HG03520 (cell line): ENCODE measurements at regions not wholly inside any gene's neighbourhood (a gene's known extent, or its start where the extent isn't known, plus 50 kb on each side); places are given as distances from the start of the nearest gene placed in this dataset.
A peak's percentile ranks its signal among the peaks of the same experiment; 100 is the strongest.
"Not testable (repeated sequence)": the region's sequence is repeated elsewhere in the genome, so short reads cannot be mapped to it uniquely, and the experiment has no call there.

Source experiments
- ATAC-seq: cut with Tn5 transposase; IDR thresholded peaks from one replicate; pipeline ENCODE4 v1.9.1; 2021; ENCODE audit warnings: mild to moderate bottlenecking, moderate library complexity; ENCODE audit not compliant: unreplicated experiment

- no peak for ATAC-seq
Measured at GRCh38 chr7:55299273-55299967, 65.7 kb upstream of the LANCL2 start.

GRCh38 chr7:55303220-55303619, 61.9 kb upstream of the LANCL2 start:
- peak; percentile 49 for ATAC-seq

- ATAC-seq: no peak
Measured at GRCh38 chr7:55304018-55304762, 60.9 kb upstream of the LANCL2 start.

GRCh38 chr7:55305135-55305534, 60.0 kb upstream of the LANCL2 start:
- ATAC-seq: no peak

- ATAC-seq: no peak
Measured at GRCh38 chr7:55306331-55306730, 58.8 kb upstream of the LANCL2 start.

- ATAC-seq: no peak
Measured at GRCh38 chr7:55307123-55307916, 57.8 kb upstream of the LANCL2 start.

- ATAC-seq: no peak
Measured at GRCh38 chr7:55308186-55308929, 56.8 kb upstream of the LANCL2 start.

GRCh38 chr7:55309040-55309991, 55.8 kb upstream of the LANCL2 start:
- peak; percentile 93 for ATAC-seq

GRCh38 chr7:55310287-55311025, 54.7 kb upstream of the LANCL2 start:
- ATAC-seq: no peak

GRCh38 chr7:55311892-55312291, 53.2 kb upstream of the LANCL2 start:
- ATAC-seq: not testable (repeated sequence)

GRCh38 chr7:55313671-55314070, 51.5 kb upstream of the LANCL2 start:
- ATAC-seq: not testable (repeated sequence)

GRCh38 chr7:55314967-55315366, 50.2 kb upstream of the LANCL2 start:
- no peak for ATAC-seq
